GM12874 (cell line): ENCODE measurements at regions not wholly inside any gene's neighbourhood (a gene's known extent, or its start where the extent isn't known, plus 50 kb on each side); places are given as distances from the start of the nearest gene placed in this dataset.

Experiments used
- TF ChIP-seq, protein P1 (sequence below): IDR thresholded peaks from 2 replicates; pipeline ENCODE4 v1.5.1; 2011; ENCODE audit warnings: low read depth, mild to moderate bottlenecking, control low read depth, low read length, moderate library complexity; ENCODE audit not compliant: insufficient read depth

GRCh38 chr16:73743665-73744496, 552.7 kb upstream of the PSMD7 start:
- TF ChIP-seq, protein P1, sequence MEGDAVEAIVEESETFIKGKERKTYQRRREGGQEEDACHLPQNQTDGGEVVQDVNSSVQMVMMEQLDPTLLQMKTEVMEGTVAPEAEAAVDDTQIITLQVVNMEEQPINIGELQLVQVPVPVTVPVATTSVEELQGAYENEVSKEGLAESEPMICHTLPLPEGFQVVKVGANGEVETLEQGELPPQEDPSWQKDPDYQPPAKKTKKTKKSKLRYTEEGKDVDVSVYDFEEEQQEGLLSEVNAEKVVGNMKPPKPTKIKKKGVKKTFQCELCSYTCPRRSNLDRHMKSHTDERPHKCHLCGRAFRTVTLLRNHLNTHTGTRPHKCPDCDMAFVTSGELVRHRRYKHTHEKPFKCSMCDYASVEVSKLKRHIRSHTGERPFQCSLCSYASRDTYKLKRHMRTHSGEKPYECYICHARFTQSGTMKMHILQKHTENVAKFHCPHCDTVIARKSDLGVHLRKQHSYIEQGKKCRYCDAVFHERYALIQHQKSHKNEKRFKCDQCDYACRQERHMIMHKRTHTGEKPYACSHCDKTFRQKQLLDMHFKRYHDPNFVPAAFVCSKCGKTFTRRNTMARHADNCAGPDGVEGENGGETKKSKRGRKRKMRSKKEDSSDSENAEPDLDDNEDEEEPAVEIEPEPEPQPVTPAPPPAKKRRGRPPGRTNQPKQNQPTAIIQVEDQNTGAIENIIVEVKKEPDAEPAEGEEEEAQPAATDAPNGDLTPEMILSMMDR, result 0 out of 2 replicates have a peak, but pooled peaks have one; percentile 2

DNA sequence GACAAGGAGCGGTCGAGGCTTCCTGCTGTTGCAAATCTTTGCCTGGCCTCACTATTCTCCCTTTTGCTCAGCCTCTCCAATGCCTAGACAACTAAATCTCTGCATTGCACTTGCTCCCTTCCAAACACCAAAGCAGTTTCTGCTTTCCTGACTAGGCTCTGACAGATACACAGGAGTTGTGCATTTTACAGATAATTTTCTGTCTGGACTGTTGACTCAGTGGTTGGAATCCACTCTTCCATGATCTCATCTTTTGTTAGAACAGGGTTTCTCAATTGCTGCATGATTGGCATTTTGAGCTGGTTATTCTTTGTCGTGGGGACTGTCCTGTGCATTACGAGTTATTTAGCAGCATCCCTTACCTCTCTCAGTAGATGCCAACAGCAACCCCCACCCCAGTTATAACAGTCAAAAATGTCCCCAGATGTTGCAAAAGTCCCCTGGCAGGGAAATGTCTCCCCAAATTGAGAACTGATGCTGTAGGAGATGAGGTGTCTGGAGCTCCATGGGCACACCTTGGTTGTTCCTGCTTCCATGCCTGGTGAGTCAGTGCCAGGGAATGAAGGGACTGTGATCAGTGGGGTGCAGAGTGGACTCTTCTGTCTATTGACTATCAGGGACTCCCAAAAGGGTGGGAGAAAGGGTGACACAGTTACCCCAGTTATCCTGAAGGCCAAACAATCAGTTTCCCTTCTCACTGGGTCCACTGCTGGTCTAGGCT, 557.4 kb upstream of the PSMD7 start:
- TF ChIP-seq, protein P1, result no peak

DNA sequence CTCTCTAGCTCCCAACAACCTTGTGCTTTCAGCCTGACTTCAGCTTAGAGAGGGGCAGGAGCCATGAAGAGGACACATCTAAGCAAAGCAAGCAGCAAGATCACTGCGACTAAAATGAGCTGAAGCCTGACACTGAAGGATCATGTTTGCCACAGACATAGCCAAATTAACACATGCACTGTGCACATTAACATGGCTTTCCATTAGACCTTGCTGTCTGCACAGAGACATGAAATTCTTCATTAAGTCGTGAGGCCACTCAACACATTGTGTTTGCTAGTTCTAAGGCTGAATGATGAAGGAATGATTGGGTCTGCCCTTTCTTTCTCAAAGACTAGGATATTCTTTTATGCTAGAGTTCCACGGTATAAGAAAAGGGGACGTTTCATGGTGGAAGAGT, 558.3 kb upstream of the PSMD7 start:
- TF ChIP-seq, protein P1, result no peak

GRCh38 chr16:73737637-73738036, 559.0 kb upstream of the PSMD7 start:
- TF ChIP-seq, protein P1, result no peak

DNA sequence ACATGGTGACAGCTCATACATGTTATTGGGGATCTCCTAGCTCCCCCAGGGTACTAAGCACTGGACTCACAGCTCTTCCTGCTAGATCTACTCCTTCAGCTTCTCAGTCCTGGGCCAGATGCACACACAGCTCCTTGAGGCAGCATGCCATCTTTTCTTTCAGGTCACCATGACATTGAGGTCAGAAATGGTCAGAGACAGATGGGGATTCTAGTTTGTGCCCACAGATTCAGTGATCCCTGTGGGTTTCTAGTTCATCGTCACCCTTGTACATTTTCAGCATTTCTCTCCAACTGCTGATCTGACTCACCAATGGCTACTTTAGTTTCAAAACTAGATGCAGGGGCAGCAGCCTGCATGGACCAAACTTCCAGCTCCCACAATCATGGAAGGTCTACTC, 560.7 kb upstream of the PSMD7 start:
- TF ChIP-seq, protein P1, result no peak

DNA sequence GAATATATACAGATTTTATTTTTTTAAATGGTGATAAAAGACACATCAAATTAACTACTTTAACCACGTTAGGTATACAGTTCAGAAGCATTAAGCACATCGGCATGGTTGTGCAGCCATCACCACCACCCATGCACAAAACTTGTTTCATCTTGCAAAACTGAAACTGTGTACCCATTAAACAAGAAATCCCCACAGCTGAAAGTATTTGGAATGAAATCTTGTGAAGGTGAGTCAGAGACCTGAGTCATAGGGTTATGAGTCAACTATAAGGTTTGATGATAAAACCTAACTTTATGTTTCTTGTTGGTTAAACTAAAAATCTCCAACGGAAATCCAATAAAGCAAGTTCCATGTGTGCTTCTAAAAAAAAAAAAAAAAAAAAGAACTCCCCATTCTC, 561.6 kb upstream of the PSMD7 start:
- TF ChIP-seq, protein P1, result no peak

GRCh38 chr16:73732681-73733080, 563.9 kb upstream of the PSMD7 start:
- TF ChIP-seq, protein P1, result no peak
